GM12878 (cell line): ENCODE measurements at regions not wholly inside any gene's neighbourhood (a gene's known extent, or its start where the extent isn't known, plus 50 kb on each side); places are given as distances from the start of the nearest gene placed in this dataset.
A peak's percentile ranks its signal among the peaks of the same experiment; 100 is the strongest.

ENCODE experiments used
- CREB1 ChIP-seq: IDR thresholded peaks from 2 replicates; pipeline ENCODE4 v1.6.1; 2012; ENCODE audit warnings: low read depth, mild to moderate bottlenecking, inconsistent platforms
- DPF2 ChIP-seq: fragments of 450-650 bp; IDR thresholded peaks from 2 replicates; pipeline ENCODE4 v1.6.1; 2017; ENCODE audit warnings: mild to moderate bottlenecking
- ELK1 ChIP-seq: IDR thresholded peaks from 2 replicates; pipeline ENCODE4 v1.6.1; 2012; ENCODE audit warnings: low read depth, low read length, improper control_type of control experiment
- EP300 ChIP-seq, 2 experiments: fragments of 150-350 bp in 1 of 2; IDR thresholded peaks; 2 replicates each; pipeline ENCODE4 v1.6.1; 2011 to 2012; ENCODE audit warnings: low read depth in 2 of 2, low read length in 2 of 2, borderline replicate concordance in 1 of 2, improper control_type of control experiment in 1 of 2, inconsistent platforms in 1 of 2; ENCODE audit not compliant: control insufficient read depth in 1 of 2
- HDGF ChIP-seq: fragments of 450-650 bp; IDR thresholded peaks from 2 replicates; pipeline ENCODE4 v1.6.1; 2016; ENCODE audit warnings: antibody characterized with exemption
- IKZF1 ChIP-seq: fragments of 450-650 bp; conservative IDR thresholded peaks from 2 replicates; pipeline ENCODE4 v1.6.1; 2017; ENCODE audit warnings: antibody characterized with exemption, mild to moderate bottlenecking
- IRF4 ChIP-seq: IDR thresholded peaks from 2 replicates; pipeline ENCODE4 v1.6.1; 2011; ENCODE audit warnings: low read depth, low read length
- MEF2A ChIP-seq: IDR thresholded peaks from 2 replicates; pipeline ENCODE4 v1.6.1; 2011; ENCODE audit warnings: low read depth, mild to moderate bottlenecking, low read length, moderate library complexity; ENCODE audit not compliant: insufficient read depth
- MTA2 ChIP-seq: fragments of 450-650 bp; IDR thresholded peaks from 2 replicates; pipeline ENCODE4 v1.6.1; 2016; ENCODE audit warnings: low read depth, mild to moderate bottlenecking, moderate library complexity
- NFIC ChIP-seq: IDR thresholded peaks from 2 replicates; pipeline ENCODE4 v1.6.1; 2012; ENCODE audit warnings: low read depth, mild to moderate bottlenecking, inconsistent platforms, low read length, moderate library complexity
- NFYA ChIP-seq: IDR thresholded peaks from 2 replicates; pipeline ENCODE4 v1.6.1; 2011; ENCODE audit warnings: low read depth, mild to moderate bottlenecking, low read length, improper control_type of control experiment, borderline replicate concordance
- NFYB ChIP-seq: IDR thresholded peaks from 2 replicates; pipeline ENCODE4 v1.6.1; 2011; ENCODE audit warnings: low read depth, mild to moderate bottlenecking, low read length, improper control_type of control experiment, moderate library complexity; ENCODE audit not compliant: insufficient read depth
- PAX5 ChIP-seq: IDR thresholded peaks from 2 replicates; pipeline ENCODE4 v1.6.1; 2011; ENCODE audit warnings: low read depth, low read length, borderline replicate concordance
- PKNOX1 ChIP-seq: fragments of 450-650 bp; IDR thresholded peaks from 2 replicates; pipeline ENCODE4 v1.6.1; 2016; ENCODE audit warnings: mild to moderate bottlenecking
- POLR2A ChIP-seq: IDR thresholded peaks from 2 replicates; pipeline ENCODE4 v1.6.1; 2011; ENCODE audit warnings: low read depth, mild to moderate bottlenecking, low read length
- POU2F2 ChIP-seq: IDR thresholded peaks from 3 replicates; pipeline ENCODE4 v1.6.1; 2011; ENCODE audit warnings: low read depth, mild to moderate bottlenecking, low read length, borderline replicate concordance
- RELB ChIP-seq: fragments of 450-650 bp; IDR thresholded peaks from 2 replicates; pipeline ENCODE4 v1.6.1; 2017; ENCODE audit warnings: low read depth, mild to moderate bottlenecking, moderate library complexity
- SP1 ChIP-seq: IDR thresholded peaks from one replicate; pipeline ENCODE4 v1.6.1; 2011; ENCODE audit warnings: low read depth, low read length
- TCF12 ChIP-seq: IDR thresholded peaks from 2 replicates; pipeline ENCODE4 v1.6.1; 2011; ENCODE audit warnings: low read depth, mild to moderate bottlenecking, low read length
- ZNF217 ChIP-seq: fragments of 450-650 bp; IDR thresholded peaks from 2 replicates; pipeline ENCODE4 v1.6.1; 2017; ENCODE audit warnings: antibody characterized with exemption, mild to moderate bottlenecking

DNA sequence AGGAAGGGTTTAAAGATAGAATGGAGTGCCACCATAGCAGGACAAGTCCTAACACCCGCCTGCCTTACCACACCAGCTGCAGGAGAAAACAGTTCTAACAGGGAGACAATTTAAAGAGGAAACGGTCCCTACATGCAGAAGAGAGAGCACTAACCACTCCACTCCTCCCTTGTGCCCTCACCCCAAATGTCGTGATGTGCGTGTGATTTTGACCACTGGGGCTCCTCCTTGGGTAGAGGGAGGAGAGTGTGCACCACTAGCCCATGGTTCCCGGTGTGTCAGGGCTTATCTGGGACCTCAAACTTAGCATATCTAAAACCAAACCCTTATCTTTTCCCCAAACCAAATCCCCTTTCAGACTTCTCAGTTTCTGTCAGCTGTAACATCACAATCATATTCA lies 105.5 kb upstream of the CCDC68 start (continued):
- peak; percentile 93 for TF ChIP-seq TCF12
- peak; percentile 82 for TF ChIP-seq IKZF1
- peak; percentile 89; the same call in 2 of the 3 replicates for TF ChIP-seq POU2F2
- no peak for TF ChIP-seq POLR2A
- 0 out of 2 replicates have a peak, but pooled peaks have one; percentile 23 for TF ChIP-seq PKNOX1
- TF ChIP-seq MEF2A, result 0 out of 2 replicates have a peak, but pooled peaks have one; percentile 41
- no peak for TF ChIP-seq NFYA
- TF ChIP-seq MTA2, result peak; percentile 83
- peak; percentile 71; the same call in 1 of the 2 replicates for TF ChIP-seq NFIC
- no peak for TF ChIP-seq ELK1
- peak; percentile 69 for TF ChIP-seq DPF2
- no peak for TF ChIP-seq HDGF
- 0 out of 2 replicates have a peak, but pooled peaks have one; percentile 36 for TF ChIP-seq ZNF217
- peak; percentile 94 for TF ChIP-seq PAX5
- TF ChIP-seq NFYB, result no peak
- 0 out of 2 replicates have a peak, but pooled peaks have one; percentile 15 for TF ChIP-seq CREB1
- TF ChIP-seq RELB, result peak; percentile 69; the same call in 1 of the 2 replicates
- peak; percentile 67 for TF ChIP-seq IRF4
- TF ChIP-seq EP300 (IDR thresholded peaks at IDR 0.05; ENCODE audit: borderline replicate concordance in 1 of 2, control insufficient read depth in 1 of 2, low read depth in 2 of 2, low read length in 2 of 2), result peak in 1 of 2 experiments; percentile 53; a peak in 1 of 4 replicates
- TF ChIP-seq SP1, result peak; percentile 51
